ENCODE measurements at regions not wholly inside any gene's neighbourhood (a gene's known extent, or its start where the extent isn't known, plus 50 kb on each side); places are given as distances from the start of the nearest gene placed in this dataset.
"Not testable (repeated sequence)": the region's sequence is repeated elsewhere in the genome, so short reads cannot be mapped to it uniquely, and the experiment has no call there.

DNA sequence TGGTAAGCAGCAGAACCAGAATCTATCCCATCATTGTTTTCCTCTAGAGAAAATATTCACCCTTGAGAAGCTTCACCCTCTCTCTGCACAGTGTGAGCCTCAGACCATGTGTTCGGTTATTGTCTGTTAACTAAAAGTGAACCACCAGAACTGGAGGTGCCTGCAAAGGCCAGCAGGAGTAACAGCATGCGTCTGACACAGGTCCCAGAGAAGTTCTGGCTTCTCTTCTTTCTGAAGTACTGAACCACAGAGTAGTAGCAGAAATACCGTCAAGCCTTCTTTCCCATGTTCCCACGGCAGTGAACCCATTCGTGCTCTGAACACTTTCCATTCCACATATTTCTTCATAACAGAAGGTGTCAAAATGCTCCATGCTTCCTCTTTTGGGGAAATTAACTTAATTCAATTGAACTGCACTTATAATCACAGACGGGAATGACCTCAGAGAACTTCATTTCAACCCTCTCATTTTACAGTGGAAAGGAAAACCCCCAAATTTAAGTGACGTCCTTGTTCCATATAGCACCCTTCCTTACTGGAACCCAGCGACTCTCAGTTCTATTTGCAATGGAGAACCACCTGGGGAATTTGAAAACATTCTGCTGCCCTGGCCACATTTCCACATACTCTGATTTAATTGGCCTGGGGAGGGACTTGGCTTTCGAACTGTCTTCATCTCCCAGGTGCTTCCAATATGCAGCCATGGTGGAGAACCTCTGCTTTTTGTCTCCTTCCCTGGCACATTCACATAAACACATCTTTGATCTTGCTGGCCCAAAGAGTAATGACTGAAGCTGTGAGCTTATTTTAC lies 519.1 kb downstream of the RNF144A start:
- DNase-seq: no peak

DNA sequence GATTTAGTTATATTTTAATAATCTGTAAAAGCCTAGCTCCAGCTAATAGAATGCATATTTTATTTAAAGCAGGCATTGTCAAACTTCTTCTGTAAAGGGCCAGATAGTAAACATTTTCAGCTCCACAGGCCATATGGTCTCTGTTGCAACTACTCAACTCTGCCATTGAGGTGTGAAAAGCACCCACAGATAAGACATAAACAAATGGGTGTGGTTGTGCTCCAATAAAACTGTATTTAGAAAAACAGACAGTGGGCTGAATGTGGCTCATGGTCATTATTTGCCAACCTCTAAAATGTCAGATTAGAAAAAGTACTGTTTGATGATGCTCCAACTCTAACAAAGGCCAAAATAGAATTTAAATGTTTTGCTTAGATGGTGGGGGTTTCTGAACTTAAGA lies 519.9 kb downstream of the RNF144A start:
- DNase-seq: no peak

DNA sequence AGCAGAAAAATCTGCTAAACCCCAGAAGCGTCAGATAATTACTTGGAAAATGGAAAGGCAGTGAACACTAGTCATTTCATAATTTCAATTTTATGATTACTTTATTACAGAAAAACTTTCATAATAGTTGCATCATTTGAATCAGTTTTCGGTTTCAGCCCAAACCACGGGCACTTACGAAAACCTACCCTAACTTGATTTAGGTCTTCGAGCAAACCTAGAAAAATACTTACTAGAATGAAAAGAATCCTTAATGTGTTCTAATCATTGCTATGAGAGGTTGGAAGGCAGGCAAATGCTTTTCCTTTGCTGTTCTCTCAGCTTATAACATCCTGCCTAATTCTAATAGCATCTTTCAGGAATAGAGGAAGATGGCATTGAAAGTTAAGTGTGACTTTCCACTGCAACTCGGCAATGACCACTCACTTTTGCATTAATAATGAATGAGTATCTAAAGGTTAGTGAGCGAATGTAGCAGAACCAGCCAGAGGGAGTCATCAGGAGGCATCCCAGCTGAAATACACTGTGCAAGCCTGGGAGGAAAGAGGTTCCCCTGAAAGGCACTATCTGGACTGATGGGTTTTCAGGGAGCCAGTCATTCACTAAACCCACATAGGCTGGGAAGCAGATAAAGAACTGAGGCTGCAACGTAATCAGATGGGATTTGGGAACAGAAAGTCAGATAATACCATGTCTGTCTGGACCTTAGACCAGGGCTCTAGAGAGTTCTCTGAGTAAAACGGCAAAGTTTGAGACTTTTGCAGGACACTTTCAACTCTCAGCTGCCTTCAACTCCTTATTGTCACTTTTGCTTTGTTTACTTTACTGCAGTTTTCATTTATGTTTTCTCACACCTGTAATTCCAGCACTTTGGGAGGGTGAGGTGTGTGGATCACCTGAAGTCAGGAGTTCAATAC lies 520.8 kb downstream of the RNF144A start:
- DNase-seq: no peak

DNA sequence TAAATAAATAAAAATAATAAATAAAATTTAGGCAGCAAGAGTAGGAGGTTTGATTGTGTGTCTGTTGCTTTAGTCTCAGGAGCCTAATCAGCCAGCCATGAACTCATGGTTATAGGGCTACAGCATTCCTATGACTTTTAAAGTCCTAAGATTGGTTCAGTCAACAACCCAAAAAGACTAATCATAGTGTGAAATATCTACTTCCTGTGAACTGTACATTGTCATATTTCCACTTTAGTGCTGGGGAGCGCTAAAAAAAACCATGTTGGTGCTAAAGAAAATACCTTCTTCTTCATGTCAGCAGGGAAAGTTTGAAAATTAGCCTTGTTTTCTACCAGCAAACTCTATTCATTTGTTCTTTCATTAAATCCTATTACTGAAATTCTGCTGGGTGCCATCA lies 521.6 kb downstream of the RNF144A start:
- DNase-seq: no peak

DNA sequence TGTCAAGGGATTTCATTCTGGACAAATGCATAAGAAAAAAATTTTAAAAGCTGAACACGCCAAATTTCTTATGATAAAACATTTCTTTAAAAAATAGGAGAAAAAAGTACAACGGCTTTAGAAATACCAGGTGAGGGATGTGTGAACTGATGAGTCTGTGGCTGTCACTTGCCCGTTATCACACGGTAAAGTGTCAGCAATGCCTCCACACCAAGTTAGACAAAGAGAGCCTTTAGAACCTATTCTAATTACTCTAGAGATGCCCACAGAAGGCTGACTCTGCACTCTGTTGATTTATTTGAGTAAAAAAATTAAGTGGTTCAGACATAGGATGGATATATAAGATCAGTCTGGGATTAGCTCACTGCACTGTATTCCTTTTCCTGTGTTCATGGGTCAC lies 523.8 kb downstream of the RNF144A start:
- no peak for DNase-seq

DNA sequence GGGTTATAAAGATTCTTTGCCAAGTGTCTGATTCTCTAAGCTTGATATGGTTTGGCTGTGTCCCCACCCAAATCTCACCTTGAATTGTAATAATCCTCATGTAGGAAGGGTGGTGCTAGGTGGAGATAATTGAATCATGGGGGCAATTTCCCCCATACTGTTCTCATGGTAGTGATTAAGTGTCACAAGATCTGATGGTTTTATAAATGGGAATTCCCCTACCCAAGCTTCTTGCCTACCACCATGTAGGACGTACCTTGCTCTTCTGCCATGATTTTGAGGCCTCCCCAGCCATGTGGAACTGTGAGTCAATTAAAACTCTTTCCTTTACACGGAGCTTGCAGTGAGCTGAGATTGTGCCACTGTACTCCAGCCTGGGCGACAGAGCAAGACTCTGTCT lies 524.6 kb downstream of the RNF144A start:
- not testable (repeated sequence) for DNase-seq

DNA sequence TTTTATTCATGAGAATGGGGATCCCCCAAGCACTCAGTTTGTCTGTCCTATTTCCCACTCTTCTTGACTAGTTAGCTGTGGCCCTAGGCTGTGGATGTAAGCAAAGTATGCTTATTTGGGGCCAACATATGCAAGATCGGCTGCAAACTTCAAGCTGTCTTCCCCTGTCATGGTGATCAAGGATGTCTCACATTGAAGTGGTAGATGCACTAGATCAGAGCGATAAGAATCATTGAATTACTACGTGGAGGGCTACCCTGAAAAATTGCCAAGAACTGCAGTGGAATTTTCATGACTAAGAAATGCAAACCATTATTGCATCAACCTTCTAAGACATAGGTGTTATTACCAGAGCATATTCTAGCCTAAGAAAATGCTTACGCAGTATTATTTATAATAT lies 527.4 kb downstream of the RNF144A start:
- DNase-seq: no peak

GRCh38 chr2:7448578-7449264 lies 531.5 kb downstream of the RNF144A start:
- no peak for DNase-seq

DNA sequence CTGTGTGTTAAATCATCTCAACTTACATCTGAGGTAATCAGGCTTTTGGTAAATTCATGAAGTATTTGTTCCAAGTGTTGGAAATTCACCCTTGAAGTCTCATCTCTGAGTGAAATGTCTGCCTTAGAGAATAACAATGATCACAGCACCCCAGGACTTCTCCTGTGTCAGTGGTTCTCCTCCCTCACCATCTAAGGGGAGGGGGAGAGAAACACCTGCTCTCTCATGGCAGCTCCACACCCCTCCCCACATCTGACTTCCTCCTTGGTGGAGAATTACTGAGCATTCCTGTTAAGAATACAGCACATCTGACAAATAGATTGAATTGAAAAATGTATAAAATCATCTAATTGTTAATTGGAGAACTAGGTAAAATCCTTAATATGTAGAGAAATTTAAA lies 532.1 kb downstream of the RNF144A start:
- no peak for DNase-seq

DNA sequence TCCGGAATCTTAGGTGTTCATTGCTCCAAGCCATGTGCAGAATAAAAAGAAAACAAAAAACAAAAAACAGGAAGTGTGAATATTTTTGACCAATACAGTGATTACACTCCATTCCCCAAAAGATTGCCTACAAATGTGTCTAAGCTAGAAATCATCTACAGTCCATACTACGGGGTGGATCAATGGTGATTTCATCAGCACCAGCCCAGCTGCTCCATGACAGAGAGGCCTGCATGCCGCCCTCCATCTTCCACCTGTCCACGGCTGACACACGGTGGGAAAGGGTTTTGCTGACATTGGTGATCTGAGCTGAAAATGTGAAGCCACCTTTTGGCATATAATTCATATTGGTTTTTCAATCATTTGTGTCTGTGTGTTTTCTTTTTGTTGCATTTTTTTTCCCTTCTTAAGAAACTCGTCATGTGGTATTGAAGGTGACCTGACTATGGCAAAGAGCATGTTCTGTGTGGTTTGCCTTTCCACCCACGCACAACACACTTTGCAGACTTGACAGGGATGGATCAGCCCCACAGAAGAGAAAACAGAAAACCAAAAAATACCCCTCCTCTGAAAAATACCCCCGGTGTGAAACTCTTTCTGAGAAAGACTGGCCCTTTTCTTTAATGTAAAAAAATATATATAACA lies 533.1 kb downstream of the RNF144A start:
- DNase-seq: no peak

DNA sequence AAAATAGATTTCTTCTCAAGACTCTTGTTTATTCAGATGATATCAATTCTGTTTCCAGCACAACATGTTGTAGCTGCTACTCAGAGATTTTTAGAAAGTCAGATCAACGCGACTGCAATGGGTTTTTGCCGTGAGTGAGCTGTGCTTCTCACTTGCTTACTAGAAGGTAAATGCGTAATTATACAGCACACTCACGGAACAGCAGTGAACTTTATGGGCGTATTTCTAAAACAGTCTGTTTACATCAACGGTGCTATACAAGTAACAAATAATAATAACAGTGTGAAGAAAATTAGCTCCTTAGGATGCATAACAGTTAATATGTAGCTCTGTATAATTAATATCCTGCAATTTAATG lies 533.6 kb downstream of the RNF144A start:
- DNase-seq: no peak

DNA sequence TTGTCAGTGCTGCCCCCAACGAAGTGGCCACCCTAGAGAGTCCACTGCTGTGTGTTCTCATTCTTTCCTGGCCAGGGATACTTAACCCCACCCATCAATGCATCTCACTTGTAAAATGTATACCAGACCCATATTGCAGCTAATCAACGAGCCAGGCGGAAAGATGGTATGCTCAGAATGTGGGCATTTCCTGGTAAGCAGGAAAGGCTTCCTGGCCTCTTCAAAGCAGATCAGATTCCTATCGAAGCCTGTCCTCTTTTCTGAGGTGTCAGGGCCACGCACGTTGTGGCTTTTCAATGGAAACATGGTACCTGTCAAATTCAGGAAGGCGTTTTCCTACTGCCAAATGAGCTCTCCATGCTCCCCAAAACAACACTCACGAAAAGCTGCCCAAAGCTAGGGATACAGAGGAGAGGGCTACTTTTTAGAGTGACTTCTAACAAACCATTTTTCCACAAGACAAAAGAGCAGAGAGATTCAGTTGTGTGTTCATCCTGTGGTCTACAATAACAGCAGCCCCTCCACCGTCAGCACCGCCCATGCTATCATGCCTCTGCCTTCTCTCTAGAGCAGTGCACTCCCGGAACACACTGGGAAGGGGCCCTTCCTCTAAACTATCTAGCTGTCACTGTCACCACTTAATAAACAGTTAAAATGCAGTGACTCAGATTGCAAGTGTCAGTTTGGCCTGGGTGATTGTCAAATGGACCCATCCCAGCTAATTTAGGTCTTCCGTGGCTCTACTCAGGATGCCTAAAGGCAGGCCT lies 535.1 kb downstream of the RNF144A start:
- no peak for DNase-seq

DNA sequence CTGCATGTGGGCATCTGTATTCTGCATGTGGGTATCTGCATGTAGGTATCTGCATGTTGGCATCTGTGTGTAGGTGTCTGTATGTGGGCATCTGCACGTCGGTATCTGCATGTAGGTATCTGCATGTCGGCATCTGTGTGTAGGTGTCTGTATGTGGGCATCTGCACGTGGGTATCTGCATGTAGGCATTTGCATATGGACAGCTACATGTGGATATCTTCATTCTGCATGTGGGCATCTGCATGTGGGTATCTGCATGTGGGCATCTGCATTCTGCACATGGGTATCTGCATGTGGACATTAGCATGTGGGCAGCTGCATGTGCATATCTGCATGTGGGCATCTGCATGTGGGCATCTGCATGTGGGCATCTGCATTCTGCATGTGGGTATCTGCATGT lies 537.4 kb downstream of the RNF144A start:
- DNase-seq: no peak

DNA sequence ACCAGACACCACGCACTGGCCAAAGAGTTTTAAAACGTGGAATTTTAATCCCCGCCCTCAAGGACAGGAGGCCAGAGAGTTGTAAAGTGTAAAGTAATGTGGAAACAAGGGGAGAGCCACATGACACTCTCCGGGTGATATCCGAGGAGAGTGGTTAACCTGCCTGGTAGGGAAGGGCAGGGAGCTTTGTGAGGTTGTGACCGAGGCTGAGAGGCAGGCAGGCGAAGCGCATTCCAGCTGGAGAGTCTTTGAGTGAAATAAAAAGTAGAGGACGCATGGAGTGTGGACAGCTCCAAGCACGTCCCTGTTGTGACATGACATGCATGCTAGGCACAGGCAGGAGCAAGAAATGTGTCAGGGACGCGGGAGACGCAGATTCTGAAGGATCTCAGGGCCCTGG lies 539.5 kb downstream of the RNF144A start:
- no peak for DNase-seq

GRCh38 chr2:7458066-7458465 lies 540.9 kb downstream of the RNF144A start:
- DNase-seq: no peak

DNA sequence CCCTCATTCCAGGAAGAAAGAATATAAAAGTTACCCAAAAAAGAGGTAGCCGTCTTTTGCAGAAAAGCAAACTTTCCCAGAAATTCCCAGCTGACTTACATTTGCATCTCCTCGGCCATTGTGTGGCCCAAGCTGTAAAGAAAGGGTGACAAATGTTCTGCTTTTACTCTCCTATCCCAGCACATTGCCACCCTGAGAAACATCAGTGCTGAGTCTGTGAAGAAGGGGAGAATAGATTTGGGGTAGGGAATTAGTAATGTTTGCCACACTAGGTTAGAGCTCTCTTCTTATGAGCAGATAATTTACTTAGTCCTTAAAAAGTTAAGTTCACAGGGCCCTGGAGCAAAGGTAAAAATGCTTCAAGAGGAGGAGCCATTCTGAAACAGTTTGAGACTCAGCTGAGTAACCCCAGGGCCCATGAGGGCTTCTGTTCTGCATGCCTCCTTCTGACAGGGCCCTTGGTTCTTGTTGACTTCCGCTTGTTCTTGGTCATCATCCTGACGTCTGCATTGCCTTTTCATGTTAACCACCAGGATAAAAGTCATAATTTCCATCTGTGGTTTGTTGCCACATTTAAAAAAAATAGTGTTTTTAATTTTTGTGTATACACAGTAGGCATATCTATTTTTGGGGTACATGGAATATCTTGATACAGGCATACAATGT lies 550.7 kb downstream of the RNF144A start:
- DNase-seq: no peak

GRCh38 chr2:7468448-7468828 lies 551.2 kb downstream of the RNF144A start:
- no peak for DNase-seq

DNA sequence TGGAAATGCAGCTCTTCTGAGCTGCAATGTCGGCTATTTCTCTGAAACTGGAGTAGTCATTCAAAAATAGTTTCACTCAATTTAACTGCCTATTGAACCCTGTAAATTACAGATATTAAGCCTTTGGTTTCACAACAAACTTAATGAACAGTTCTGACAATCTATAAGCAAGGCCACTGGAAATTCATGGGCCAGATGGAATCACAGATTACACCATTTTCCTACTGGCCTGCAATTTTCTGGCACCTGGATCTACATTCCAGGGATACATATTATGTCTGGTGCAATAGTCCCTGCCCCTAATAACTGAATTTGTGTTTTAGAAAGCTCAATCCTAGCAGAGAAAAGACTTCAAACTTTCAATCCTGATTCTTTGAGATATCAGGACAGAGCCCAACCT lies 551.7 kb downstream of the RNF144A start:
- no peak for DNase-seq

GRCh38 chr2:7471185-7471584 lies 554.0 kb downstream of the RNF144A start:
- DNase-seq: no peak

- DNase-seq: no peak
Observed at GRCh38 chr2:7472465-7472864, 555.3 kb downstream of the RNF144A start.

DNA sequence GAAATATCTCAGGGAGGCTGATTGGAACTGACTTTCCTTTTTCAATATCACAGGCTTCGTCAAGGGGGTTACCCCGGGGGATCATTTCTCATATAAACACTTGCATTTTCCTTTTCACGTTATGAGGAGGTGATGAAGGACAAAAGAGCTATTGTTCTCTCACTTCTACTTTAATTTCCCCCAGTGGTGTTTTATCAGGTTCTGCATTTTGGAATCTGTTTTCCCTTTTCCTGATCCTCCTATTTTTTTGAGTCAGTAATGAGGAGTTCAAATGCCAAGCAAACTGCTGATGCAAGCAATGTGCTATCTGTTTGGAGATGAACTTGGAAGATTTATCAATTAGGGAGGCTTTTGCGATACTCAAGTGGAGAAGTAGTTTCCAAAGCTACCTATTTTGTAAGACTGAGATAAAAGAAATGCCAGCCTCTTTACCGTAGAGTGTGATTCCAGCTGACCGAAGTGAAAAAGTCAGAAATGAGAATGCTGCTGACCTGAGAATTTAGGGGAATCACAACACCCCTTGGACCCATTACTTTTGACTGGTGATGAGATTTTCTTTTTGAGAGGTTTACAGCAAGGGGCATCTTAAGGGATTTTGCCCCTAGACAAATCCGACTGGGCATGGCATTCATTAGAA lies 556.0 kb downstream of the RNF144A start:
- DNase-seq: no peak

All from kidney glomerular epithelial cell (primary cell).